ENCODE measurements at regions not wholly inside any gene's neighbourhood (a gene's known extent, or its start where the extent isn't known, plus 50 kb on each side); places are given as distances from the start of the nearest gene placed in this dataset.

DNA sequence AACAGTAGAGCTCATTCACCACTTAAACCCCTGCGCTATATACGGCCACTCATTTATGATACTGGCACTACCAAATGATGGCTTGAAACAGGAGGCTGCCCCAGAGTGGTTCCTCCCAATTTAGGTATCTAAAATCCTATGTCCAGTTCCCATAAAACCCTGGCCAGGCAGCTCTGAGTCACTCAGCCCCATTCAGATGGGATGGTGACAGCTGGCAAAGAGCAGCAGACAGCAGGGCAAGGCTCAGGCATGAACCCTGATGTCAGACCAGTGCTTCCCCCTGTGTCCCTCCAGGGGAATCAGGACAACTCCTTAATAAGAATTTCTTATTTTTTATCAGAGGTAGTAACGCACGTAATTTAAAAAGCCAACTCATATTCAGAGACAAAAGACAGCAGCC is 77.2 kb upstream of the RNU6-1 start:
- no peaks in the 10 kb centered on the region for H4K20me1 ChIP-seq (replicated peaks; ENCODE audit: control insufficient read depth, extremely low read depth, insufficient read depth, low read length)
- no peaks in the 10 kb centered on the region for H3K9me1 ChIP-seq (replicated peaks; ENCODE audit: control insufficient read depth, extremely low read depth, insufficient read depth, low read length)
- dilution Hi-C loops (cut with MboI; ENCODE audit: extremely low pct_ligation_motif_present, low sequenced_read_pairs), result no loop called here
- no TSS peak for BruUV-seq (replicated peaks)
- FAIRE-seq, result no peak
- ChIA-PET CTCF (interaction anchor here (1.2 to 1.5 kb wide), 2 partner anchors 14 to 43 kb away, joined by 3 to 4 read pairs; no protein-coding TSS in a partner anchor), POLR2A (no interaction called here)
- no peaks in the 10 kb centered on the region for H3K9me3 ChIP-seq (replicated peaks; ENCODE audit: control insufficient read depth, insufficient read depth, low read length)
- no peaks in the 10 kb centered on the region for H3K4me1 ChIP-seq (ENCODE audit: control insufficient read depth, extremely low read depth, insufficient read depth, low read length)
- no peak overlapping the region for H3K27ac ChIP-seq (ENCODE audit: insufficient read depth, low read depth, low read length)
- no peak overlapping the region for H3K4me2 ChIP-seq (ENCODE audit: insufficient read depth, low read length)
- H3K79me2 ChIP-seq (ENCODE audit: control insufficient read depth, insufficient read depth, low read length), result no peaks in the 10 kb centered on the region
- H3K36me3 ChIP-seq (ENCODE audit: control insufficient read depth in 2 of 2, extremely low read depth in 1 of 2, insufficient read depth in 2 of 2, low read length in 2 of 2), result no peaks in the 10 kb centered on the region
- H3K27me3 ChIP-seq (ENCODE audit: control insufficient read depth in 2 of 2, insufficient read depth in 2 of 2, low read length in 2 of 2), result peaks cover 6 to 13% of the 10 kb centered on the region in 2 experiments
- no peak overlapping the region for H2AFZ ChIP-seq (ENCODE audit: low read depth, low read length)
- intact Hi-C loops (cut with micrococcal nuclease), result no loop called here
- no peak overlapping the region for H3K9ac ChIP-seq (replicated peaks; ENCODE audit: extremely low read depth, insufficient read depth, low read length)
- TF ChIP-seq GATA2 (IDR thresholded peaks at IDR 0.05; ENCODE audit: insufficient read depth, insufficient read length, low read depth, low read length) (no peak), POLR2A (IDR thresholded peaks at IDR 0.05; ENCODE audit: low read depth, low read length) (no peak), FOS (IDR thresholded peaks at IDR 0.05; ENCODE audit: borderline replicate concordance, insufficient read depth, low read length) (no peak), JUN (IDR thresholded peaks at IDR 0.05; ENCODE audit: borderline replicate concordance, insufficient read depth, insufficient read length, low read depth) (no peak), MYC (IDR thresholded peaks at IDR 0.05; ENCODE audit: low read depth, low read length) (no peak), EZH2 (IDR thresholded peaks at IDR 0.05; ENCODE audit: borderline replicate concordance, low read depth, low read length, severe bottlenecking) (no peak), POLR2AphosphoS5 (IDR thresholded peaks at IDR 0.05; ENCODE audit: insufficient read depth, low read depth, low read length) (no peak)
- TF ChIP-seq, protein P1, sequence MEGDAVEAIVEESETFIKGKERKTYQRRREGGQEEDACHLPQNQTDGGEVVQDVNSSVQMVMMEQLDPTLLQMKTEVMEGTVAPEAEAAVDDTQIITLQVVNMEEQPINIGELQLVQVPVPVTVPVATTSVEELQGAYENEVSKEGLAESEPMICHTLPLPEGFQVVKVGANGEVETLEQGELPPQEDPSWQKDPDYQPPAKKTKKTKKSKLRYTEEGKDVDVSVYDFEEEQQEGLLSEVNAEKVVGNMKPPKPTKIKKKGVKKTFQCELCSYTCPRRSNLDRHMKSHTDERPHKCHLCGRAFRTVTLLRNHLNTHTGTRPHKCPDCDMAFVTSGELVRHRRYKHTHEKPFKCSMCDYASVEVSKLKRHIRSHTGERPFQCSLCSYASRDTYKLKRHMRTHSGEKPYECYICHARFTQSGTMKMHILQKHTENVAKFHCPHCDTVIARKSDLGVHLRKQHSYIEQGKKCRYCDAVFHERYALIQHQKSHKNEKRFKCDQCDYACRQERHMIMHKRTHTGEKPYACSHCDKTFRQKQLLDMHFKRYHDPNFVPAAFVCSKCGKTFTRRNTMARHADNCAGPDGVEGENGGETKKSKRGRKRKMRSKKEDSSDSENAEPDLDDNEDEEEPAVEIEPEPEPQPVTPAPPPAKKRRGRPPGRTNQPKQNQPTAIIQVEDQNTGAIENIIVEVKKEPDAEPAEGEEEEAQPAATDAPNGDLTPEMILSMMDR (IDR thresholded peaks at IDR 0.05; ENCODE audit: extremely low read depth in 1 of 2, insufficient read depth in 1 of 2, low read depth in 1 of 2, low read length in 2 of 2), result no peak
- TF ChIP-seq, protein P2, sequence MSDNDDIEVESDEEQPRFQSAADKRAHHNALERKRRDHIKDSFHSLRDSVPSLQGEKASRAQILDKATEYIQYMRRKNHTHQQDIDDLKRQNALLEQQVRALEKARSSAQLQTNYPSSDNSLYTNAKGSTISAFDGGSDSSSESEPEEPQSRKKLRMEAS (IDR thresholded peaks at IDR 0.05; ENCODE audit: insufficient read depth, insufficient read length), result no peak
- no peak overlapping the region for H3K4me3 ChIP-seq (replicated peaks in 1 of 3; ENCODE audit: insufficient read depth in 1 of 3, low read depth in 1 of 3, low read length in 3 of 3)
- DNase-seq (ENCODE audit: low read depth, low spot score), result no peak
